GM12873 (cell line): ENCODE measurements at regions not wholly inside any gene's neighbourhood (a gene's known extent, or its start where the extent isn't known, plus 50 kb on each side); places are given as distances from the start of the nearest gene placed in this dataset.

Experiments
- TF ChIP-seq, protein P1 (sequence below): IDR thresholded peaks from 2 replicates; pipeline ENCODE4 v1.5.1; 2012; ENCODE audit warnings: low read depth, mild to moderate bottlenecking, moderate library complexity, low read length, control low read depth; ENCODE audit not compliant: insufficient read depth; ENCODE audit errors: missing control alignments

DNA sequence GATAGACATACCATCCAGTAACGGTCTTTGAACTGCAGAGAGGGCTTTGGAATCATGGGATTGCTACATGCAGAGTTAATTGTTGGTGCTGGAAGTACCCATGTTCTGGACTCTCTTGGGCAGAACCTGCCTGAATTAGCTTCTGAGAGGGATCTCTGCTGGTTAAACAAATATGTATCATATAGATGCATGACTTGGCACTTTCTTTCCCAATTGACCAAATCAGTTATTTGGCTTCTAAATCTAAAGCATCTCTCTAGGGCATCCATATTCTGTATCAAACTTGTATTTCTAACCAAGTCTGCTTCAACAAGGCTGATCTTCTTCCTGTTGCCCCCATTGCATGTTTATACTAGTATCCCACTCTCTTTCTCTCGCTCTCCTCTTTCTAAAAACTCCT is 336.7 kb upstream of the CELF4 start:
- TF ChIP-seq, protein P1, sequence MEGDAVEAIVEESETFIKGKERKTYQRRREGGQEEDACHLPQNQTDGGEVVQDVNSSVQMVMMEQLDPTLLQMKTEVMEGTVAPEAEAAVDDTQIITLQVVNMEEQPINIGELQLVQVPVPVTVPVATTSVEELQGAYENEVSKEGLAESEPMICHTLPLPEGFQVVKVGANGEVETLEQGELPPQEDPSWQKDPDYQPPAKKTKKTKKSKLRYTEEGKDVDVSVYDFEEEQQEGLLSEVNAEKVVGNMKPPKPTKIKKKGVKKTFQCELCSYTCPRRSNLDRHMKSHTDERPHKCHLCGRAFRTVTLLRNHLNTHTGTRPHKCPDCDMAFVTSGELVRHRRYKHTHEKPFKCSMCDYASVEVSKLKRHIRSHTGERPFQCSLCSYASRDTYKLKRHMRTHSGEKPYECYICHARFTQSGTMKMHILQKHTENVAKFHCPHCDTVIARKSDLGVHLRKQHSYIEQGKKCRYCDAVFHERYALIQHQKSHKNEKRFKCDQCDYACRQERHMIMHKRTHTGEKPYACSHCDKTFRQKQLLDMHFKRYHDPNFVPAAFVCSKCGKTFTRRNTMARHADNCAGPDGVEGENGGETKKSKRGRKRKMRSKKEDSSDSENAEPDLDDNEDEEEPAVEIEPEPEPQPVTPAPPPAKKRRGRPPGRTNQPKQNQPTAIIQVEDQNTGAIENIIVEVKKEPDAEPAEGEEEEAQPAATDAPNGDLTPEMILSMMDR: no peak

DNA sequence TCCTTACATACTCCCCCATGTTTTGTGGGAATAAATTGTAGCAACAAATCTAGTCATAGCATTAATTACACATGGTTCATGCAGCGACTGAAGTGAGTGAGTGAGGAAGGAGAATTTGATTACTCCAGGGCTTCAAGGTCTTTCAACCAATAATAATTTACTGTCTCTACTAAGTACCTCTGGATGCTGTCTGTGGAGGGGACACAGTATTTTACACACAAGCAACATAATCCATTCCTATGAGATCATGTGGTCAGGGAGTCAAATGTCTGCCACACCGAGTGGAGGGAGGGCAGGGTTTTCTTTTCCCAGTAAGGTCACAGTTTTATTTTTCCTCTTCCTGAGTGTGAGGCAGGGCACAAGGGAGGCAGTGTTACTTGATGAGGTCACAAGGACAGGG is 334.7 kb upstream of the CELF4 start:
- TF ChIP-seq, protein P1: no peak

DNA sequence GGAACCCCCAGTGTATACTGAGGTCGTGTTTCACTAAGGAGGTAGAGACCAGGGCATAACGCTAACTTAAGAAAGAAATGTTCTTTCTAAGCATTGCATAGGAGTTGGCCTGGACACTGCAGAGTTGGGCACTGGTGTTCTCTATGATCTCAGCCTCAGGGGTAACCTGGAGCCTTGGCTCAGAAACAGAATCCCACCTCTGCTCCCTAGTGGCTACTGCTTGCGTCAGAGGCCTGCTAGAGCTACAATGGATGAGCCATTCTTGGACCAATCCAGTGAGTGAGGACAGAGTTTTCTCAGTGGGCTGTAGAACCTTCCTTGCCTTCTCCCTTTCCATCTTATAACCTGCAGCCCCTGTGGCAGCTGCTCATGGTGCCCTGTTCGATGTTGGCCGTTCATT is 324.4 kb upstream of the CELF4 start:
- TF ChIP-seq, protein P1: no peak

DNA sequence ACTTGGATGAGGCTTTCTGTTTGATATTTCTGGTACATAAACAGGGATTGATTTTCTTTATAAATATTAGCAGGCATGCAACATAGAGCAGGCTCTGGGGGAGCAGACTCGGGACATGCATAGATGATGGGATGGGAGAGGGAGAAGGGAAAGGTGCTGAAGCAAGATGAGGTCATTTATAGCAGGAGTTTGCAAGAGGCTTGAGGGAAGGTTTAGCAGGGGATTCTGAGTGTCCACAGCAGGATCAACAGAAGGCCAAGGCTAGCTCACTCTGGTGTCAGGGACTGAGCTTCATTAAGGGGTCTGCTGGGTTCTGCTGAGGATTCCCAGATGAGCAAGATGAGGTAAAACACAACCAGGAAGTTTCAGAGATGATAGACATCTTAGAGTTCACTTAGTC is 309.1 kb upstream of the CELF4 start:
- TF ChIP-seq, protein P1: no peak

DNA sequence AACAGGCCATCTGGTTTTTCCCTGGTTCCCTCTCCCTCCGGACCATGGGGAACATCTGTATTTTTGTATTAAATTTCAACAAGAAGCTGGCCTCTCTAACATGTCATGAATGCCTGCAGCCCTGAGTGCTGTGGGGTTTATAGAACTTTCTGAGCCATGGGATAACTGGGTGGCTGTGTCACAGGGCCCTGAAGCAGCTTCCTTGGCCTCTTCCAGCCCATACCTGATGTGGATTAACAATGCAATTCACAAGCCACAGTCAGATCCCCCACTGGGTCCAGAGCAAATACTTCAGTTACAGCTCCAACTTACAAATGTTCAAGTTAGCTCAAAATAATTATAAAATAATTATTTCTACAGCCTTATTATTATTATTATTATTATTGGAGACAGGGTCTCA is 307.8 kb upstream of the CELF4 start:
- TF ChIP-seq, protein P1: no peak

DNA sequence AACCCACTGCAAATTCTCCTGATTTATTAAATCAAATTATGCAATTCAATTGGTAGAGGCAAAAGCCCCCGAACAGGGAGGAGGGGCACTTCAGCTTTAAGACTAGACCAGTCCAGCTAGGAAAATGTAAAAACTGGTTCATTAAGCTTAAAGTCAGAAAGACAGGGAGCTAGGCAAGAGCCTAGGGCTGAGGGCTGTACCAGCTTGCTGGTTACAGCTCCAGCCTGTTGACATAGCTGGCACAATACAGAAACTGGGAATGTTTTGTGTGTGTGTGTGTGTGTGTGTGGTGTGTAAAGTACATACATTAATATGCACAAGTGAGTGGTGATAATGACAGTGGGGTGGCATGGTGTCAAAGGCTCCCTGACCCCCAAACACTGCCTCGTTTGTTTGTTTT is 307.0 kb upstream of the CELF4 start:
- TF ChIP-seq, protein P1: no peak

DNA sequence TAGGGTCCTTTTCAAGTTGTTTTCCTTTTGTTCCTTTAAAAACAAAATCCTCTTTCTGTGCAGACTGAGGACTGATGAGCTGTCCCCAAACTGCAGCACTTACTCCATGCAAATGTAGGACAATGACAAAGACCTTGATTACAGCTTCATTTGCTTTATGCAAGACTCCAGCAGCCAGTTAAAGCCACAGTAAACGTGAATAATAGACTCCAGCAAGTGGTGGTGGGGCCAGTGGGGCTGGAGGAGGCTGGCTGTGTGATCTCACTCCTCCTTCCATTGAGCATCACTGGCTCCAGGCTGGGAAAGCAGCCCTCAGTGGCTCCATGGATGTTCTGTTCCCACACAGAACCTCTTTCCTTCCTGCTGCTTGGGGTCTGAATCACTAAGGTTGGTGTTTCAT is 306.0 kb upstream of the CELF4 start:
- TF ChIP-seq, protein P1: no peak
